CD4-positive, alpha-beta memory T cell (primary cell): ENCODE measurements at regions not wholly inside any gene's neighbourhood (a gene's known extent, or its start where the extent isn't known, plus 50 kb on each side); places are given as distances from the start of the nearest gene placed in this dataset.

Source experiments
- CTCF ChIA-PET: fragments of 350-600 bp; sonication (Branson Sonifier 250); formaldehyde crosslinking; loops from one replicate; lab custom pipeline; 2021; ENCODE audit warnings: inconsistent platforms; ENCODE audit not compliant: partially characterized antibody; lab: Charles Lee
- POLR2A ChIA-PET: fragments of 350-600 bp; sonication (Branson Sonifier 250); formaldehyde crosslinking; loops from one replicate; lab custom pipeline; 2021; ENCODE audit not compliant: partially characterized antibody; lab: Charles Lee
- DNase-seq, 5 donors: peaks; one replicate each; pipeline versions ENCODE4 v3.0.0 to v3.0.0-alpha.2; 2020 to 2022; ENCODE audit warnings: mixed read lengths in 1 of 5
- H3K27ac ChIP-seq: one replicate; pipeline ENCODE4 v1.7.0; 2013; ENCODE audit warnings: low read depth, low read length
- H3K27me3 ChIP-seq: 2 replicates; pipeline ENCODE4 v1.7.0; 2013; ENCODE audit warnings: mild to moderate bottlenecking, low read length, moderate library complexity; ENCODE audit not compliant: insufficient read depth
- H3K36me3 ChIP-seq: 2 replicates; pipeline ENCODE4 v1.7.0; 2013; ENCODE audit warnings: mild to moderate bottlenecking, low read length, moderate library complexity; ENCODE audit not compliant: insufficient read depth
- H3K4me1 ChIP-seq: 2 replicates; pipeline ENCODE4 v1.7.0; 2013; ENCODE audit warnings: mild to moderate bottlenecking, low read length, moderate library complexity; ENCODE audit not compliant: insufficient read depth
- H3K4me3 ChIP-seq, 2 donors: one replicate each; pipeline ENCODE4 v1.7.0; 2013; ENCODE audit warnings: low read length in 2 of 2, mild to moderate bottlenecking in 1 of 2
- H3K9me3 ChIP-seq, 2 donors: one replicate each; pipeline ENCODE4 v1.7.0; 2013; ENCODE audit warnings: low read length in 2 of 2, control low read depth in 1 of 2; ENCODE audit not compliant: control insufficient read depth in 1 of 2
- H3K27ac Mint-ChIP-seq, 7 donors: one replicate each; pipeline ENCODE4 v1.8.0; 2020 to 2021; ENCODE audit warnings: mixed read lengths in 7 of 7, mild to moderate bottlenecking in 6 of 7, inconsistent platforms in 3 of 7, moderate library complexity in 3 of 7
- H3K27me3 Mint-ChIP-seq, 2 donors: one replicate each; pipeline ENCODE4 v1.8.0; 2020 to 2021; ENCODE audit warnings: mixed read lengths in 2 of 2
- H3K36me3 Mint-ChIP-seq, 2 donors: one replicate each; pipeline ENCODE4 v1.8.0; 2020 to 2021; ENCODE audit warnings: mixed read lengths in 2 of 2, inconsistent platforms in 1 of 2, mild to moderate bottlenecking in 1 of 2
- H3K4me1 Mint-ChIP-seq, 4 donors: one replicate each; pipeline ENCODE4 v1.8.0; 2020 to 2021; ENCODE audit warnings: mixed read lengths in 4 of 4, mild to moderate bottlenecking in 1 of 4
- H3K4me3 Mint-ChIP-seq, 8 donors: one replicate each; pipeline ENCODE4 v1.8.0; 2020 to 2021; ENCODE audit warnings: mixed read lengths in 8 of 8, mild to moderate bottlenecking in 7 of 8, moderate library complexity in 6 of 8, inconsistent platforms in 3 of 8
- H3K9me3 Mint-ChIP-seq, 8 donors: one replicate each; pipeline ENCODE4 v1.8.0; 2020 to 2021; ENCODE audit warnings: mixed read lengths in 8 of 8, mild to moderate bottlenecking in 5 of 8, inconsistent platforms in 3 of 8, moderate library complexity in 1 of 8
- intact Hi-C: fragments of 100-400 bp; cut with micrococcal nuclease; formaldehyde crosslinking; loops from one replicate; pipeline ENCODE4 v1.15.1; 2023

- Mint-ChIP-seq H3K27ac (no peak overlapping the region), H3K4me1 (no peaks in the 10 kb centered on the region), H3K36me3 (no peaks in the 10 kb centered on the region), H3K4me3 (no peak overlapping the region), H3K27me3 (no peaks in the 10 kb centered on the region), H3K9me3 (peaks cover 0 to 8% (median 1%) of the 10 kb centered on the region in 8 donors)
- DNase-seq, result no peak
- no peaks in the 10 kb centered on the region for H3K36me3 ChIP-seq
- H3K4me3 ChIP-seq, result no peak overlapping the region
- H3K4me1 ChIP-seq, result no peaks in the 10 kb centered on the region
- H3K27me3 ChIP-seq, result no peaks in the 10 kb centered on the region
- ChIA-PET POLR2A (no interaction called here), CTCF (no interaction called here)
- intact Hi-C loops, result no loop called here
- H3K27ac ChIP-seq, result no peak overlapping the region
- no peaks in the 10 kb centered on the region for H3K9me3 ChIP-seq
Observed at GRCh38 chr5:60183881-60184280, 290.4 kb upstream of the PDE4D start.

GRCh38 chr5:60178101-60178500 lies 284.6 kb upstream of the PDE4D start:
- Histone ChIP-seq H3K27ac (no peak overlapping the region), H3K4me1 (no peaks in the 10 kb centered on the region), H3K27me3 (no peaks in the 10 kb centered on the region), H3K36me3 (no peaks in the 10 kb centered on the region), H3K9me3 (no peaks in the 10 kb centered on the region), H3K4me3 (no peak overlapping the region)
- no peaks in the 10 kb centered on the region for H3K36me3 Mint-ChIP-seq
- H3K9me3 Mint-ChIP-seq, result peaks cover 0 to 19% (median 4%) of the 10 kb centered on the region in 8 donors
- no peak for DNase-seq
- H3K4me1 Mint-ChIP-seq, result no peaks in the 10 kb centered on the region
- intact Hi-C loops, result no loop called here
- no peaks in the 10 kb centered on the region for H3K27me3 Mint-ChIP-seq
- ChIA-PET CTCF (no interaction called here), POLR2A (no interaction called here)
- no peak overlapping the region for H3K27ac Mint-ChIP-seq
- no peak overlapping the region for H3K4me3 Mint-ChIP-seq

GRCh38 chr5:60177596-60177995 lies 284.1 kb upstream of the PDE4D start:
- Histone ChIP-seq H3K27ac (no peak overlapping the region), H3K27me3 (no peaks in the 10 kb centered on the region), H3K4me1 (no peaks in the 10 kb centered on the region), H3K4me3 (no peak overlapping the region), H3K36me3 (no peaks in the 10 kb centered on the region), H3K9me3 (no peaks in the 10 kb centered on the region)
- ChIA-PET POLR2A (no interaction called here), CTCF (no interaction called here)
- Mint-ChIP-seq H3K4me1 (no peaks in the 10 kb centered on the region), H3K4me3 (no peak overlapping the region), H3K36me3 (no peaks in the 10 kb centered on the region), H3K9me3 (peaks cover 0 to 19% (median 4%) of the 10 kb centered on the region in 8 donors), H3K27ac (no peak overlapping the region), H3K27me3 (no peaks in the 10 kb centered on the region)
- intact Hi-C loops, result no loop called here
- DNase-seq, result no peak

GRCh38 chr5:60173667-60174066 lies 280.1 kb upstream of the PDE4D start:
- peaks cover 0 to 18% (median 5%) of the 10 kb centered on the region in 8 donors for H3K9me3 Mint-ChIP-seq
- intact Hi-C loops, result no loop called here
- Histone ChIP-seq H3K4me1 (no peaks in the 10 kb centered on the region), H3K27ac (no peak overlapping the region), H3K9me3 (no peaks in the 10 kb centered on the region), H3K27me3 (no peaks in the 10 kb centered on the region), H3K4me3 (no peak overlapping the region), H3K36me3 (no peaks in the 10 kb centered on the region)
- no peak overlapping the region for H3K4me3 Mint-ChIP-seq
- no peaks in the 10 kb centered on the region for H3K36me3 Mint-ChIP-seq
- ChIA-PET CTCF (no interaction called here), POLR2A (no interaction called here)
- no peaks in the 10 kb centered on the region for H3K27me3 Mint-ChIP-seq
- no peaks in the 10 kb centered on the region for H3K4me1 Mint-ChIP-seq
- no peak overlapping the region for H3K27ac Mint-ChIP-seq
- no peak for DNase-seq

- Histone ChIP-seq H3K9me3 (no peaks in the 10 kb centered on the region), H3K4me3 (no peak overlapping the region), H3K27ac (no peak overlapping the region), H3K4me1 (no peaks in the 10 kb centered on the region), H3K27me3 (no peaks in the 10 kb centered on the region), H3K36me3 (no peaks in the 10 kb centered on the region)
- CTCF ChIA-PET, result no interaction called here
- Mint-ChIP-seq H3K27ac (no peak overlapping the region), H3K4me3 (no peak overlapping the region), H3K36me3 (no peaks in the 10 kb centered on the region), H3K27me3 (no peaks in the 10 kb centered on the region), H3K4me1 (no peaks in the 10 kb centered on the region), H3K9me3 (peaks cover 0 to 25% (median 4%) of the 10 kb centered on the region in 8 donors)
- intact Hi-C loops, result no loop called here
- POLR2A ChIA-PET, result no interaction called here
- DNase-seq, result no peak
Observed at GRCh38 chr5:60163762-60164161, 270.2 kb upstream of the PDE4D start.

- no peak overlapping the region for H3K4me3 ChIP-seq
- DNase-seq, result no peak
- H3K36me3 ChIP-seq, result no peaks in the 10 kb centered on the region
- no peak overlapping the region for H3K27ac ChIP-seq
- peaks cover 0 to 16% (median 3%) of the 10 kb centered on the region in 8 donors for H3K9me3 Mint-ChIP-seq
- intact Hi-C loops, result no loop called here
- H3K9me3 ChIP-seq, result no peaks in the 10 kb centered on the region
- no peaks in the 10 kb centered on the region for H3K36me3 Mint-ChIP-seq
- ChIA-PET POLR2A (no interaction called here), CTCF (no interaction called here)
- H3K4me1 ChIP-seq, result no peaks in the 10 kb centered on the region
- no peaks in the 10 kb centered on the region for H3K27me3 ChIP-seq
- H3K4me1 Mint-ChIP-seq, result no peaks in the 10 kb centered on the region
- no peaks in the 10 kb centered on the region for H3K27me3 Mint-ChIP-seq
- H3K4me3 Mint-ChIP-seq, result no peak overlapping the region
- H3K27ac Mint-ChIP-seq, result no peak overlapping the region
Observed at GRCh38 chr5:60162441-60162840, 268.9 kb upstream of the PDE4D start.

- H3K9me3 Mint-ChIP-seq, result peaks cover 0 to 15% (median 3%) of the 10 kb centered on the region in 8 donors
- H3K27ac ChIP-seq, result no peak overlapping the region
Observed at GRCh38 chr5:60161340-60161934, 267.9 kb upstream of the PDE4D start.

GRCh38 chr5:60149081-60149480 lies 255.6 kb upstream of the PDE4D start:
- H3K9me3 ChIP-seq, result no peaks in the 10 kb centered on the region
- no peaks in the 10 kb centered on the region for H3K4me1 Mint-ChIP-seq
- no peak overlapping the region for H3K27ac ChIP-seq
- no peak overlapping the region for H3K27ac Mint-ChIP-seq
- intact Hi-C loops, result no loop called here
- no peak for DNase-seq
- ChIA-PET CTCF (no interaction called here), POLR2A (no interaction called here)
- no peaks in the 10 kb centered on the region for H3K36me3 Mint-ChIP-seq
- H3K36me3 ChIP-seq, result no peaks in the 10 kb centered on the region
- peaks cover 2 to 25% (median 6%) of the 10 kb centered on the region in 8 donors for H3K9me3 Mint-ChIP-seq
- no peaks in the 10 kb centered on the region for H3K27me3 Mint-ChIP-seq
- H3K4me3 Mint-ChIP-seq, result no peak overlapping the region
- no peak overlapping the region for H3K4me3 ChIP-seq
- no peaks in the 10 kb centered on the region for H3K4me1 ChIP-seq
- H3K27me3 ChIP-seq, result no peaks in the 10 kb centered on the region

More at GRCh38 chr5:60161340-60161934, 267.9 kb upstream of the PDE4D start:
- H3K4me1 ChIP-seq, result no peaks in the 10 kb centered on the region
- intact Hi-C loops, result no loop called here
- H3K27me3 ChIP-seq, result no peaks in the 10 kb centered on the region
- ChIA-PET CTCF (no interaction called here), POLR2A (no interaction called here)
- no peaks in the 10 kb centered on the region for H3K9me3 ChIP-seq
- H3K4me3 Mint-ChIP-seq, result no peak overlapping the region
- no peak overlapping the region for H3K4me3 ChIP-seq
- H3K27ac Mint-ChIP-seq, result no peak overlapping the region
- H3K4me1 Mint-ChIP-seq, result no peaks in the 10 kb centered on the region
- no peak for DNase-seq
- no peaks in the 10 kb centered on the region for H3K27me3 Mint-ChIP-seq
- no peaks in the 10 kb centered on the region for H3K36me3 ChIP-seq
- H3K36me3 Mint-ChIP-seq, result no peaks in the 10 kb centered on the region
